Colonic mucosa (tissue), 4 donors: ENCODE measurements at regions not wholly inside any gene's neighbourhood (a gene's known extent, or its start where the extent isn't known, plus 50 kb on each side); places are given as distances from the start of the nearest gene placed in this dataset.

Source experiments
- DNase-seq: peaks from one replicate; pipeline ENCODE4 v3.0.0-alpha.2; 2020
- H3K27ac ChIP-seq: fragments of 200-600 bp; one replicate; pipeline ENCODE4 v1.8.0; 2021
- H3K27me3 ChIP-seq: fragments of 200-600 bp; one replicate; pipeline ENCODE4 v1.8.0; 2021
- H3K36me3 ChIP-seq: fragments of 200-600 bp; one replicate; pipeline ENCODE4 v1.8.0; 2021
- H3K4me1 ChIP-seq: fragments of 200-600 bp; one replicate; pipeline ENCODE4 v1.8.0; 2021; ENCODE audit warnings: mild to moderate bottlenecking
- H3K4me3 ChIP-seq: fragments of 200-600 bp; one replicate; pipeline ENCODE4 v1.8.0; 2021
- H3K9ac ChIP-seq, 2 donors: one replicate each; pipeline ENCODE4 v1.7.0; 2013; ENCODE audit warnings: control low read depth in 2 of 2, low read depth in 2 of 2, low read length in 2 of 2
- H3K9me3 ChIP-seq: fragments of 200-600 bp; one replicate; pipeline ENCODE4 v1.8.0; 2021
- CTCF ChIP-seq: fragments of 200-600 bp; IDR thresholded peaks from one replicate; pipeline ENCODE4 v1.8.0; 2022; ENCODE audit warnings: antibody characterized with exemption, mild to moderate bottlenecking
- intact Hi-C: fragments of 100-400 bp; cut with DNase I; formaldehyde crosslinking; loops from one replicate; pipeline ENCODE4 v1.14.1; 2022
- donor health status: healthy.
- donor health status: DM: no; HTN: no; CAD: no.
- donor health status: DM: no; HTN: no; CAD: no.

GRCh38 chr6:139821676-139822223 lies 447.3 kb upstream of the CITED2 start:
- Histone ChIP-seq H3K27ac (no peak overlapping the region), H3K4me3 (no peak overlapping the region), H3K4me1 (no peaks in the 10 kb centered on the region), H3K9ac (no peak overlapping the region), H3K9me3 (no peaks in the 10 kb centered on the region), H3K27me3 (no peaks in the 10 kb centered on the region), H3K36me3 (no peaks in the 10 kb centered on the region)
- no peak for TF ChIP-seq CTCF
- intact Hi-C loops, result no loop called here
- no peak for DNase-seq

DNA sequence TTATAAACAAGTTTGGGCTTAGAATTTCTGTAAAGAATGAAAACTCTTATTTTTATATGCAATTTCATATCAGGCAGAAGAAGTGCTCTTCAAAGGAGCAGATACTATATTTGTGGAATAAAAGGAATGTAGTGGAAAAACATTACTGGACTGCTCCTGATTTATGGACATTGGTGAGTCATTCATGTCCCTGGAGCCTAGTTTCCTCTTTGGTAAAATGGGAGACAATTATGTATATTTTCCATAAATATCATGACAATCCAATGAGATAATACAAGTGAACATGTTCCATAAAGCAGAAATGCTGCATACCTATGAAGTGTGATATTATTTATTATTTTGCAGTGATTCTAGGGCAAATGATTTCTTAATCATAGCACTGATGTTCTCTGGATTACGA lies 445.8 kb upstream of the CITED2 start:
- no peak for TF ChIP-seq CTCF
- no peak for DNase-seq
- no peaks in the 10 kb centered on the region for H3K36me3 ChIP-seq
- no peak overlapping the region for H3K4me3 ChIP-seq
- no peak overlapping the region for H3K27ac ChIP-seq
- H3K4me1 ChIP-seq, result no peaks in the 10 kb centered on the region
- no peaks in the 10 kb centered on the region for H3K9me3 ChIP-seq
- H3K27me3 ChIP-seq, result no peaks in the 10 kb centered on the region
- intact Hi-C loops, result no loop called here
- no peak overlapping the region for H3K9ac ChIP-seq

- DNase-seq, result no peak
- Histone ChIP-seq H3K27ac (no peak overlapping the region), H3K4me1 (no peaks in the 10 kb centered on the region), H3K27me3 (no peaks in the 10 kb centered on the region), H3K36me3 (no peaks in the 10 kb centered on the region), H3K9ac (no peak overlapping the region), H3K9me3 (no peaks in the 10 kb centered on the region), H3K4me3 (no peak overlapping the region)
- intact Hi-C loops, result no loop called here
- no peak for TF ChIP-seq CTCF
Measured at GRCh38 chr6:139819776-139820175, 445.3 kb upstream of the CITED2 start.

- TF ChIP-seq CTCF, result no peak
- Histone ChIP-seq H3K4me3 (no peak overlapping the region), H3K27me3 (no peaks in the 10 kb centered on the region), H3K9ac (no peak overlapping the region), H3K27ac (no peak overlapping the region), H3K36me3 (no peaks in the 10 kb centered on the region), H3K9me3 (no peaks in the 10 kb centered on the region), H3K4me1 (no peaks in the 10 kb centered on the region)
- DNase-seq, result no peak
- intact Hi-C loops, result no loop called here
Measured at GRCh38 chr6:139812939-139813338, 438.5 kb upstream of the CITED2 start.

DNA sequence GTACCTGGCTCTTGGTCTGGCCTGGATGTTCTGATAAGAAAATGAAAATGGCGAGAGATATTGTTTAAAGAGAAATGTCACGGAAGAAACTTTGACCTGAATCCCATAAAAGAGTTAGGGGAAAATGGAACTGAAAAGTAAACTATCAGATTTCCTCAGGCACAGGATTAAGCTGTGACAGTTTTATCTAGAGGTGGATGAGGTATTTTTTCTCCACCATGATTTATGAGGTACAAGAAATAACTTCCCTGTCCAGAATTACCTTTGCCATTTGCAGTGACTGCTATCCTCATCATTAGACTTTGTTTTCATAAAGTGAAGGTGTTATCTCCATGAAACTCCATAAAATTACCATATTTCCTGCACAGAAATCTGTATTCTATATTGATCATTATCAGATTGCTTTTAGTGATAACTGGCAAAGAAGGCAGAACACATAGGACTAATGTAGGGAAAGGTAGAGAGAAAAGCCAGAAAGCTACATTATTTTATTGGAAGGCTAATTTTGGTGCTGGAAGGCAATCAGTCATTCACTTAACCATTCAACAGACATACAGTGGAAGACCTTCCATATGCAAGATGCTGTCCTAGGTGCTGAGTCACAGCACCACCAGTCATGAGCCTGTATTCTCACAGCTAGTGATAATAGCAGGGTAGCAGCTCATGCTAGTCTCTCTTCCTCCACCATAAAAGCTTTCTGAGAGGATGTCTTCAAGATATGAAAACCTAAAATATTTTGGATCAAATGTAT lies 427.3 kb upstream of the CITED2 start:
- TF ChIP-seq CTCF, result no peak
- no peak overlapping the region for H3K4me3 ChIP-seq
- no peaks in the 10 kb centered on the region for H3K4me1 ChIP-seq
- no peaks in the 10 kb centered on the region for H3K27me3 ChIP-seq
- no peaks in the 10 kb centered on the region for H3K9me3 ChIP-seq
- no peaks in the 10 kb centered on the region for H3K36me3 ChIP-seq
- H3K27ac ChIP-seq, result no peak overlapping the region
- H3K9ac ChIP-seq, result no peak overlapping the region
- DNase-seq, result no peak
- intact Hi-C loops, result no loop called here
